ENCODE measurements at regions not wholly inside any gene's neighbourhood (a gene's known extent, or its start where the extent isn't known, plus 50 kb on each side); places are given as distances from the start of the nearest gene placed in this dataset.
"Not testable (repeated sequence)": the region's sequence is repeated elsewhere in the genome, so short reads cannot be mapped to it uniquely, and the experiment has no call there.

DNA sequence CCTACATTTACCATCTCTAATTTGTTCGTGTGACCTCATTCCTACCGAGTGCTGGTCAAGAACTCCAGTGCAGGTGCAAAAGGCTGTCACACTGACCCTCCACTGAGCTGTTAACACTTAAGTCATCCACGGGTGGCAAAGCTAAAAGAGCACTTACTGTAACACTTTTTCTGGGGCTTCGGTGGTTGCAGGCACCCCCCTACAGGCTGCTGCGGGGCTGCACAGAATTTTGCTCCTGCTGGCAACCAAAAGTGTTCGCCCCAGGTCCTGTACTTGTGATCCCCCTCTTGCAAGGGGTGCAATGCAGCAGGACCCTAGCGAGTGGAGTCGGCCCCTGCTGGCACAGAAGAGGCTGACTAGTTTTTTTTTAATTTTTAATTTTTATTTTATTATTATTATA, 298.9 kb upstream of the CNTNAP2 start:
- Histone ChIP-seq H3K9me2 (replicated peaks; ENCODE audit: control insufficient read depth, low read length) (no peaks in the 10 kb centered on the region), H3K9me3 (ENCODE audit: control insufficient read depth, insufficient read depth, low read length) (no peaks in the 10 kb centered on the region), H3K36me3 (ENCODE audit: control insufficient read depth, low read length) (no peaks in the 10 kb centered on the region), H4K20me1 (ENCODE audit: control insufficient read depth, insufficient read depth, low read depth, low read length) (no peaks in the 10 kb centered on the region), H3K4me1 (ENCODE audit: control insufficient read depth, low read length) (peaks cover 21% of the 10 kb centered on the region), H3K4me2 (ENCODE audit: low read length) (no peak overlapping the region), H3K79me2 (ENCODE audit: control insufficient read depth, low read length) (no peaks in the 10 kb centered on the region), H3K4me3 (ENCODE audit: low read length) (no peak overlapping the region), H3K27ac (ENCODE audit: low read depth, low read length) (no peak overlapping the region), H3K27me3 (ENCODE audit: control insufficient read depth, low read length) (no peaks in the 10 kb centered on the region), H3F3A (ENCODE audit: control insufficient read depth, insufficient read depth) (no peaks in the 10 kb centered on the region)
- TF ChIP-seq EZH2phosphoT487 (IDR thresholded peaks at IDR 0.05; ENCODE audit: borderline replicate concordance, low read length) (no peak), CTCF (IDR thresholded peaks at IDR 0.05; ENCODE audit: low read depth, low read length, poor library complexity, severe bottlenecking) (peak; percentile 17)

DNA sequence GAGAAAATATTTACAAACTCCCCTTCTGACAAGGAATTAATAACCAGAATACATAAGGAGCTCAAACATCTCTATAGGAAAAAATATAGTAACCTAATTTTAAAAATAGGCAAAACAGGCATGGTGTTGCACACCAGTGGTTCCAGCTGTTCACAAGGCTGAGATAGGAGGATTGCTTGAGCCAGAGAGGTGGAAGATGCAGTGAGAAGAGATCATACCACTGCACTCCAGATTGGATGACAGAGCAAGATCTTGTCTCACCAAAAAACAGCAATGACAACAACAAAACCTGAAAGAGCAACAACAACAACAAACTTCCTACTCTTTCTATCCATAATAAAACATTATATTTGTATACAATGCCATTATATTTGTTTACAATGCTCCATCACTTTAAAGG, 304.4 kb upstream of the CNTNAP2 start:
- H3K9me3 ChIP-seq (ENCODE audit: control insufficient read depth, insufficient read depth, low read length) = no peaks in the 10 kb centered on the region
- no peak overlapping the region for H3K27ac ChIP-seq (ENCODE audit: low read depth, low read length)
- no peak for TF ChIP-seq EZH2phosphoT487 (IDR thresholded peaks at IDR 0.05; ENCODE audit: borderline replicate concordance, low read length)
- TF ChIP-seq CTCF (IDR thresholded peaks at IDR 0.05; ENCODE audit: low read depth, low read length, poor library complexity, severe bottlenecking) = no peak
- H3K4me2 ChIP-seq (ENCODE audit: low read length) = no peak overlapping the region
- no peaks in the 10 kb centered on the region for H3K9me2 ChIP-seq (replicated peaks; ENCODE audit: control insufficient read depth, low read length)
- H3F3A ChIP-seq (ENCODE audit: control insufficient read depth, insufficient read depth) = no peaks in the 10 kb centered on the region
- no peaks in the 10 kb centered on the region for H3K36me3 ChIP-seq (ENCODE audit: control insufficient read depth, low read length)
- H3K27me3 ChIP-seq (ENCODE audit: control insufficient read depth, low read length) = no peaks in the 10 kb centered on the region
- H4K20me1 ChIP-seq (ENCODE audit: control insufficient read depth, insufficient read depth, low read depth, low read length) = no peaks in the 10 kb centered on the region
- no peak overlapping the region for H3K4me3 ChIP-seq (ENCODE audit: low read length)
- H3K4me1 ChIP-seq (ENCODE audit: control insufficient read depth, low read length) = peaks cover 32% of the 10 kb centered on the region
- no peaks in the 10 kb centered on the region for H3K79me2 ChIP-seq (ENCODE audit: control insufficient read depth, low read length)

DNA sequence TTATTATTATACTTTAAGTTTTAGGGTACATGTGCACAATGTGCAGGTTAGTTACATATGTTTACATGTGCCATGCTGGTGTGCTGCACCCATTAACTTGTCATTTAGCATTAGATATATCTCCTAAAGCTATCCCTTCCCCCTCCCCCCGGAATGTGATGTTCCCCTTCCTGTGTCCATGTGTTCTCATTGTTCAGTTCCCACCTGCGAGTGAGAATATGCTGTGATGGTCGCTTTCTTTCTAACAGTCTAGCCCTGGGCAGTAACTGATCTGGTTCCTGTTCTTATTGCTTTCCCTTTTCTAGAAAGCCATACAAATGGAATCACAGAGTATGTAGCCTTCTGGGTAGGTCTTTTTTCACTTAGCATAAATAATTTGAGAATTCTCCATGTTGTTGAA, 311.1 kb upstream of the CNTNAP2 start:
- H3K79me2 ChIP-seq (ENCODE audit: control insufficient read depth, low read length); H3F3A ChIP-seq (ENCODE audit: control insufficient read depth, insufficient read depth); H4K20me1 ChIP-seq (ENCODE audit: control insufficient read depth, insufficient read depth, low read depth, low read length); H3K27ac ChIP-seq (ENCODE audit: low read depth, low read length); H3K36me3 ChIP-seq (ENCODE audit: control insufficient read depth, low read length); H3K27me3 ChIP-seq (ENCODE audit: control insufficient read depth, low read length); H3K9me3 ChIP-seq (ENCODE audit: control insufficient read depth, insufficient read depth, low read length); H3K4me3 ChIP-seq (ENCODE audit: low read length); H3K9me2 ChIP-seq (replicated peaks; ENCODE audit: control insufficient read depth, low read length); H3K4me2 ChIP-seq (ENCODE audit: low read length); H3K4me1 ChIP-seq (ENCODE audit: control insufficient read depth, low read length): not testable (repeated sequence)

GRCh38 chr7:145797507-145797906, 319.1 kb upstream of the CNTNAP2 start:
- no peaks in the 10 kb centered on the region for H3K27me3 ChIP-seq (ENCODE audit: control insufficient read depth, low read length)
- no peaks in the 10 kb centered on the region for H3K9me2 ChIP-seq (replicated peaks; ENCODE audit: control insufficient read depth, low read length)
- H3K4me2 ChIP-seq (ENCODE audit: low read length) = no peak overlapping the region
- H3K27ac ChIP-seq (ENCODE audit: low read depth, low read length) = no peak overlapping the region
- no peaks in the 10 kb centered on the region for H3K9me3 ChIP-seq (ENCODE audit: control insufficient read depth, insufficient read depth, low read length)
- H3F3A ChIP-seq (ENCODE audit: control insufficient read depth, insufficient read depth) = 0 out of 2 replicates have a peak, but pooled peaks cover 4% of the 10 kb centered on the region
- no peaks in the 10 kb centered on the region for H3K79me2 ChIP-seq (ENCODE audit: control insufficient read depth, low read length)
- H3K36me3 ChIP-seq (ENCODE audit: control insufficient read depth, low read length) = no peaks in the 10 kb centered on the region
- H3K4me3 ChIP-seq (ENCODE audit: low read length) = no peak overlapping the region
- H3K4me1 ChIP-seq (ENCODE audit: control insufficient read depth, low read length) = 0 out of 2 replicates have a peak, but pooled peaks cover 4% of the 10 kb centered on the region
- H4K20me1 ChIP-seq (ENCODE audit: control insufficient read depth, insufficient read depth, low read depth, low read length) = no peaks in the 10 kb centered on the region
- TF ChIP-seq EZH2phosphoT487 (IDR thresholded peaks at IDR 0.05; ENCODE audit: borderline replicate concordance, low read length) = no peak
- no peak for TF ChIP-seq CTCF (IDR thresholded peaks at IDR 0.05; ENCODE audit: low read depth, low read length, poor library complexity, severe bottlenecking)
